H1 (cell line): ENCODE measurements at regions not wholly inside any gene's neighbourhood (a gene's known extent, or its start where the extent isn't known, plus 50 kb on each side); places are given as distances from the start of the nearest gene placed in this dataset.

Source experiments
- GABPA ChIP-seq: IDR thresholded peaks from 2 replicates; pipeline ENCODE4 v1.6.1; 2011; ENCODE audit warnings: mild to moderate bottlenecking, low read length, moderate library complexity, borderline replicate concordance; ENCODE audit not compliant: insufficient read depth
- JUND ChIP-seq: IDR thresholded peaks from 2 replicates; pipeline ENCODE4 v1.6.1; 2011; ENCODE audit warnings: mild to moderate bottlenecking, improper control_type of control experiment, low read length
- POLR2A ChIP-seq, 2 experiments: IDR thresholded peaks; 1 replicate in 1 of 2; 2 replicates in 1 of 2; pipeline ENCODE4 v1.6.1; 2011; ENCODE audit warnings: low read depth in 2 of 2, low read length in 2 of 2, mild to moderate bottlenecking in 2 of 2; ENCODE audit errors: control extremely low read depth in 1 of 2
- POU5F1 ChIP-seq: IDR thresholded peaks from 2 replicates; pipeline ENCODE4 v1.6.1; 2011; ENCODE audit warnings: low read depth, mild to moderate bottlenecking, low read length, moderate library complexity
- SP4 ChIP-seq: IDR thresholded peaks from 2 replicates; pipeline ENCODE4 v1.6.1; 2012; ENCODE audit warnings: low read length, inconsistent platforms
- USF2 ChIP-seq: IDR thresholded peaks from 2 replicates; pipeline ENCODE4 v1.6.1; 2011; ENCODE audit warnings: low read length, improper control_type of control experiment

- TF ChIP-seq POU5F1 (no peak), USF2 (no peak), GABPA (no peak), POLR2A (IDR thresholded peaks at IDR 0.05; ENCODE audit: control extremely low read depth in 1 of 2, low read depth in 2 of 2, low read length in 2 of 2) (no peak), JUND (no peak), SP4 (no peak)
Measured at GRCh38 chr12:77152623-77153193, 87.3 kb upstream of the E2F7 start (continued).
